CD4-positive, alpha-beta T cell treated with Interleukin-6 at 100 ng/mL for 8 hours (primary cell): ENCODE measurements at regions not wholly inside any gene's neighbourhood (a gene's known extent, or its start where the extent isn't known, plus 50 kb on each side); places are given as distances from the start of the nearest gene placed in this dataset.
"Not testable (repeated sequence)": the region's sequence is repeated elsewhere in the genome, so short reads cannot be mapped to it uniquely, and the experiment has no call there.

Source experiments
- DNase-seq: peaks from one replicate; pipeline ENCODE4 v3.0.0-alpha.2; 2020; ENCODE audit warnings: mixed read lengths, low spot score

DNA sequence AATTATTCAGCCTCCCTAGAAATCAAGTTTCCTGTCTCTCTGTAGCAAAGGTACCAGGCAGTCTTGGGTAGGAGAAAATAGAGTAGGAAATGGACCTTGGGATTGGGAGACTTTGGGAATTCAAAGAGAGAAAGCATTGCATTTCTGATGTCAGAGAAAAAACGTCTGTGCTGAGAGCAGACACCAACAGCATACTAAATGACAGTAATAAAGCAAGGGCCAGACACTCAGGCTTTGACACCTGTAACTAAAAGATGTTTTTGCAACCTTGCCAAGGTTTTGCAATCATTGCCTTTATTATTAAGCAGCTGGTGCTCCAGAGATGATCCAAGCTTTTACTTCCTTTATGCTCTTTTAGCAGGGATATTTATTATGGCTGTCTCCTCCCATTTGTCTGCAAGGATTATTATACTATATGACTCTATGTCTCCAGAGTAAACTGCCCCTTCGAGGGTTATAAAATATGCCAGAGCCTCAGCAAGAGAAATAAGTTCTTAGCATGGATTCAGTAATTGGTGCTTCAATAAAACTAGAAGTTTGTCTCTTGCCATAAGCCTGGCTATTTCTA, 85.2 kb upstream of the GRAMD1B start:
- no peak for DNase-seq

DNA sequence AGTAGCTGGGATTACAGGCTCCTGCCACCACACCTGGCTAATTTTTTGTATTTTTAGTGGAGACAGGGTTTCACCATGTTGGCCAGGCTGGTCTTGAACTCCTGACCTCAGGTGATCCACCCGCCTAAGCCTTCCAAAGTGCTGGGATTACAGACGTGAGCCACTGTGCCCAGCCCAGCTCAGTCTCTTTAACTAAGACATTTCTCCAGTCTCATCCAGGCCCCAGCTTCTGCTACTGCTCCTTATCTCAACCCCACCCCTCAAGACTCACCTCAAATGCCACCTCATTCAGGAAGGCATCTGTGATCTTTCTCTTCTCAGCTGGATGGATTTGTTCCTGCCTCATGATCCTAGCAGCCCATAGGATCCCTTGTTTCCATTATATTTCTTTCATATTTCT, 85.9 kb upstream of the GRAMD1B start:
- DNase-seq: not testable (repeated sequence)

DNA sequence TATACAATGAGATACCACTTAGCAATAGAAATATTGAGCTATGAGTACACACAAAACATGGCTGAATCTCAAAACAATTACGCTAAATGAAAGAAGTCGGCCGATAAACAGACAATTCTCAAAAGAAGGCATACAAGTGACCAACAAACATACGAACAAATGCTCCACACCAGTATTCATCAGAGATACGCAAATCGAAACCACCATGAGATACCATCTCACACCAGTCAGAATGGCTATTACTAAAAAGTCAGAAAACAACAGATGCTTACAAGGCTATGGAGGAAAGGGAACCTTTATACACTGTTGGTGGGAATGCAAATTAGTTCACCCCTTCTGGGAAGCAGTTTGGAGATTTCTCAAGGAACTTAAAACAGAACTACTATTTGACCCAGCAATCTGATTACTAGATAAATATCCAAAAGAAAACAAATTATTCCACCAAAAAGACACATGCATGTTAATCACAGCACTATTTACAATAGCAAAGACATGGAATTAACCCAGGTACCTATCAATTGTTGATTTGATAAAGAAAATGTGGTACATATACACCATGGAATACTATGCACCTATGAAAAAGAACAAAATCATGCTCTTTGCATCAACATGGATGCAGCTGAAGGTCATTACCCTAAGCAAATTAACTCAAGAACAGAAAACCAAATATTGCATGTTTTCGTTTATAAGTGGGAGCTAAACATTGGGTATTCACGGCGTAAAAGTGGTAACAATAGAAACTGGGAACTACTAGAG, 90.9 kb upstream of the GRAMD1B start:
- no peak for DNase-seq

DNA sequence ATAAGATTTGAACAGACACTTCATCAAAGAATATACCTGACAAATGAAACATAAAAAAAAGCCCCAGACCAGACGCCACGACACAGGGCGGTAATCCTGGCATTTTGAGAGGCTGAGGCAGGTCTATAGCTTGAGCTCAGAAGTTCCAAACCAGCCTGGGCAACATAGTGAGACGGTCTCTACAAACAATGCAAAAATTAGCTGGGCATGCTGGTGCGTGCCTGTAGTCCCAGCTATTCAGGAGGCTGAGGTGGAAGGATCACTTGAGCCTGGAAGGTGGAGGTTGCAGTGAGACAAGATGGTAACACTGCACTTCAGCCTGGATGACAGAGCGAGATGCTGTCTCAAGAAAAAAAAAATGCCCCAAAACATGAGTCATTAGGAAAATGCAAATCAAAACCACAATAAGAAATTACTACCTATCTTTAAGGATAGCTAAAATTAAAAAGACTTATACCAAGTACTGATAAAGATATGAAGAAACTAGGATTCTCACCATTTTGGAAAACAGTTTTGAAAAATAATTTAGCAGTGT, 91.7 kb upstream of the GRAMD1B start:
- no peak for DNase-seq

DNA sequence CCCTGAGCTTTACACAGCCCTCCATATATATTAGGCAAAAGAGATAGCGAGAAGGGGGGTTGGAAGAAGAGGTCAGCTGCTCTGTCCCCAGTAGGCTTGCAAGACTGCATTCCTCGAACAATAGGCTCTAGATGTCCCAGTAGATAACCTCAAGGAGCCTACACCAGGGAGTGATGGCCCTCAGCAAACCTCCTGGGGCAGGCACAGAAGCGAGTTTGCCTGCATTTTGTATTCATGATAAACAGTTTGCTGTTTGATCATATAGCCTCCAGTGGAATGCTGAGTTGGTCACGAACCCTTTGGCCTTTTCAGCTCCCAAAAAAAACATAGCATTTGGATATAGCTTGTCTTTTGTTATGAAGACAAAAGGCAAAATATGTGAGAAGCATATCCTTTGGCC, 95.1 kb upstream of the GRAMD1B start:
- no peak for DNase-seq

DNA sequence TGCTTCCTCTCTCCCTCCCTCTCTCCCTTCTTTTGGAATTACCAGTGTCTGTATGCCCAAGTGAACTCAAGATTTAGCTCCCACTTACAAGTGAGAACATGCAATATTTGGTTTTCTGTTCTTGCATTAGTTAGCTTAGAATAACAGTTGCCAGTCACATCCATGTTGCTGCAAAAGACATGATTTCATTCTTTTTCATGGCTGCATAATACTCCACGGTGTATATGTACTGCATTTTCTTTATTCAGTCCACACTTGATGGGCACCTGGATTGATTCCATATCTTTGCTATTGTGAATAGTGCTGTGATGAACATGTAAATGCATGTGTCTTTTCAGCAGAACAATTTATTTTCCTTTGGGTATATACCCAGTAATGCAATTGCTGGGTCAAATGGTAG, 97.5 kb upstream of the GRAMD1B start:
- not testable (repeated sequence) for DNase-seq

DNA sequence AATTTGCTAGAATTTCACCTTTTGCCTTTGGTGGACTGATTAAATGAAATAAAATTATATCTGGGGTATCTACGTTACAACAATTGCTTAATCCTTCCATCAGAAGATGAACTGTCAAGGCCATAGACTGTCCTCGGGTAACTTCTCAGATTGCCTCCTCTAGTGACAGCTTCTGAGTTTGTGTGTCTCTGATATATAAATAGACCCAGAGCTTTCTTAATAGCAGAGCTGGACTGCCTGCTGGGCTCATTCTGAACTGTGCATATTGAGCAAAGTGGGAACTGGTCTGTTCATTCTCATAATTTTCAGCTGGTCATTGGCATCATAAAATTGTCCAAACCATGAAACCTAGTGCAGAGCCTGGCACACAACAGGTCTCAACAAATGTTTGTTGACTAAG, 99.1 kb upstream of the GRAMD1B start:
- DNase-seq: no peak

DNA sequence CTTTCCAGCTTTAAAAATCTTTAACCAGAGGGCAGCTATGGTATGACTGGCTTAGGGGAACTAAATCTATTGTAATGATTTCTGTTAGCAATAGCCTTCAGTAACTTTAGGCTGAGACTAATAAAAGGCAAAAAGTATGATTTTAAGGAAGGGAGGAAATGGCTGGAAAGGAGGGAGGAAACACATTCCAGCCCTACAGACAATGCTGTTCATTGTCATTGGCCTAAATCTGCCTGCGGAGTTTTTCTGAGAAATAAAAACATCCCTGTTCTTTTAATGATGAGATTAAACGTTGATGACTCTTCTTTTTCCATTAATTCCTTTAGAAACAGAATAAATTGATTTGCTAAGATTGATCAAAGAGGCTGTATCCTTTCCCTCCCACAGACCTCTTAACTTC, 99.6 kb upstream of the GRAMD1B start:
- no peak for DNase-seq

DNA sequence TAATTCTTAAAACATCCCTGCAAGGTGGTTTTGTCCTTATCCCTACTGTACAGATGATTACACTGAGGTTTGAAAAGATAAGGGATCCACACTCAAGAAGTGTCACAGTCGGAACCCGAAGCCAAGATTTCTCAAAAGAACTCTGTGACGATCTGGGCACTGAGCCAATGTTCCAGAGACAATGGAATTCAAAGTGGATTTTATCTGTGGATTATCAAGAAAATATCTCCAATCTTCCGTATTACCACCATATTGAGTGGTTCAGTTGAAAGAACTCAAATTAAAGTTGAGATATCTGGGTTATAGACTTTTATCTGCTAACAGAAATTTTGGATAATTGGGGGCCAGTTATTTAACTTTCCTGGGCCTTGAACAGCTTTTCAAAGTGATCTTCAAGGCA, 100.0 kb upstream of the GRAMD1B start:
- no peak for DNase-seq

DNA sequence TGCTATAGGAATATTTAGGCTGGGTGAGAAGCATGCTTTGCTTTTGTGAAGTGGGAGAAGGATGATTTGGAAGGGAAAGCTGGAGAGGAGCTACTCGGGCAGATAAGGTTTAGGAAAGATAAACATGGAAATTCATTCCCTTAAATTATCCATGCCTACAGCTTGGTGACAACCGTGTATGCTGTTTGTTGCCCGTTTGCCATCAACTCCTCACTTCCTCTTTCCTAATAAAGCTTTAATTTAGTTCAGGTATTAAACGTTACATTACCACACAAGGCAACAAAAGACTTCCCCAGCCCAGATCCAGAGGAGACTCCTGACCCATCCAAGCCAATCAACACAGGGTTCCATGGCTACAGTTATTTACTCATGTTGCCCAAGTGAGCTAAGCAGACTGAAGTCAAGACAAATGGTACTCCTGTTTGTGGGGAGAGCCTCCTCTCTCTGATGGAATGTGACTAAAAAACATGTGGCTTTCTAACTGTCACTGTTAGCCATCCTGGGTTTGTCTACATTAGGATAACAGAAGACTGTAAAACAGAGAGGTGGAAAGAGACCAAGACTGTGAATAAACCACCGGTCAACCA, 101.7 kb upstream of the GRAMD1B start:
- no peak for DNase-seq

DNA sequence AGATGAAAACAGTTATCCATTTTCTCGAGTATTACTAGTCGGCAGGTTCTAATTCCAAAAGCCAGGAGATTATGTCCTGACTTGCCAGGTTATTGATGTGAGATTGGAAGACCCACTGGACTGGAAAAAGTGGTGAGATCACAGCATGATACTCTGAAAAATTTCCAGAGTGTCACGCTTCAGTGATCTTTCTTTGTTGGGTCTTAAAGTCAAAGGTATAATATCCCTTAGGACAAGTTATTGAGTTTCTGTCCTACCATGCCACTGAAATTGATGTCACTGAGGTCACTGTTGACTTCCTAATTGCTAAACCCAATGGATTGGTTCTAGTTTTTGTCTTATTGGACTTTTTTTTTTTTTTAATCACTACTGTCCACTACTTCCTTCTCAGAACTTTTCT, 104.5 kb upstream of the GRAMD1B start:
- no peak for DNase-seq

DNA sequence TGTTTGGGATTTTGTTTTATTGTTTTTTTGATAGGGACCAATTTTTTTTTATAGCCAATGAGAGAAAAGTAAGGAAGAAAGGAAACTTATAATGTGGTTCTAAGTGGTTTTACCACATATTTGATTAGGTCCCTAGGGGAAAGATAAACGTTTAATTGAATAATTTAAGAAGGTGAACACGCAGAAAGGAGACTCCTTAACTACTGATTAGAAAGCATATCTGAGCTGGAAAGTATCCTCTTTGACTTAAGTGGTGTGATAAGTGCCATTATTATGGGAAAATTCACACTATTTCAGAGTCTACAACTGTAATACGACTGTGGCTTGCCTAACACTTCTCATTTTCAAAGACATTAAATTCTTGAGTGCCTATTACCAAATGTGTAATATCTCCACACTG, 106.5 kb upstream of the GRAMD1B start:
- no peak for DNase-seq

DNA sequence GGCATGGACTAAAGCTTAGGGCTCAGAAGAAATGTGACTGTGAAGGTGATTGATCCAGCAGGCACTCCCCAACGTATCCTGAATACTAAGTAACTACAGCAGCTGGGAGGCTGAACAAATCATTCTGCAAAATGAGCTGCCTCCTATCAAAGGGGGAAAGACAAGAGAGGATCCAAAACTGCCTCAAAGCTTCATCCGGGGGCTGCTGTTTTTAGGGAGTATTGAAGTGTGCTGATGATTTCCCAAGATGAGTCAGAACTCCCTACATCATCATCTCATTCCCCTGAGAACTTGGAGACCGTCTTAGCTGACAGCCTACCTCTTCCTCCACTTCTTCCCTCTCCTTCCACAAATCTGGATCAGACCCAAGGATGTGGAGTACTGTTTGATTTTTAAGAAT, 108.4 kb upstream of the GRAMD1B start:
- no peak for DNase-seq

DNA sequence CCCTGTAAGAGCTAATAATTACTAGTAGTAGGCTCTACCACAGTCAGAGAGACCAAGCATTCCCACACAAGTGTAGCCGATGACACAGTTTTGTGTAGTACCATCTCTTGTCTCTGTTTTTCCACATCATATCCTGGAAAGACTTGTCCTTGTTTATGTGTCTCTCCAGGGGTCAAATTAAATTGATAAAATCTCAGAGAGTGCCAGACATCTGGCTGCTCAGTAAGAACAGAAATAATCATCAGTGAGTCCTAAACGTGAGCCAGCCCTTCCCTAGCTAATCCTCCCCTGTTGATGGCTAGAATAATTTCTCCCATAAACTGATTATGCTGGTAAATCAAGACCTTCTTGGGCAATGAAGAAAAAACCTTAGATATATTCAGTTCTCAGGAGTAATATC, 111.4 kb upstream of the GRAMD1B start:
- no peak for DNase-seq

DNA sequence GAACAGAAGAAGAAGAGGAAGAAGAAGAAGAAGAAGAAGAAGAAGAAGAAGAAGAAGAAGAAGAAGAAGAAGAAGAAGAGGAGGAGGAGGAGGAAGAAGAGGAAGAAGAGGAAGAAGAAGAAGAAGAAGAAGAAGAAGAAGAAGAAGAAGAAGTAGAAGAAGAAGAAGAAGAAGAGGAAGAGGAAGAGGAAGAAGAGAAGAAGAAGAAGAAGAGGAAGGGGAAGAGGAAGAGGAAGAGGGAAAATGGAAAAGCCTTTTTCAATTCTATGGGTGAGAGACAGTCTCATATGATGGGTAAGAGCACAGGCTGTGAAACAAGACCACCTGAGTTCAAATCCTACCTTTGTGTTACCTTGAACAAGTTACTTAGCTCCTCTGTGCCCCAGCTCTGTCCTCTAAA, 111.9 kb upstream of the GRAMD1B start:
- DNase-seq: not testable (repeated sequence)

DNA sequence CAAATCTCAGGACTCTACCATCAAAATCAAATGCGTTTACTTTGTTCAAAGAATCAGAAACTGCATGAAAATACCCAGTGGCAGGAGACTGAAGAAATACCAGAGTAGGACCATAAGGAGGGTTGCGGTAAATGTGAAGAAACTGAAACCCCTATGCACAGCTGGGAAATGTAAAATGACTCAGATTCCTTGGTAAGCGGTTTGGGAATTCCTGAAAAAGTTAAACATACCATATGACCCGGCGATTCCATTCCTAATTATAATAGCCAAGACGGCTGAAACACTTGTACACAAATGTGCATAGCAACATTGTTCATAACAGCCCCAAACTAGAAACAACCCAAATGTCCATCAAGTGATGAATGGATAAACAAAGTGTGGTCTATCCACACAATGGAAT, 114.1 kb upstream of the GRAMD1B start:
- no peak for DNase-seq

DNA sequence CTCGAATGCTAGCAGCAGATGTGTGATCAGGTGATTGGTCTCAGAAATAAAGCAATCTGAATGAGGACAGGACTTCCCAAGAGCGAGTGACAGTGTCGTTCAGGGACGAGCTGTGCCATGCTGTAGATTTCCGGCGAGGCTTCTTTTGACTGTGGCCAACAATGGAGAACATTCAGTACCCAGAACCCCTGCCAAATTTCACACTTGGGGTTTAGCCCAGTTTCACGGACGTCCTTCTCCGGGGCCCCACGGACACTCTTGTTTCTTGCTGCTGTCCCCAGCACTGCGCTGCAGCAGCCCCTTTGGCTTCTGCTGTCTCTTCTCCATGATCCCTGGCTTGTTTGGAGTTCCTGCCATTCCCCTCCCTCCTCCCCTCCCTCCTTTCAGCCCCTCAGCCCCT, 115.1 kb upstream of the GRAMD1B start:
- DNase-seq: no peak

DNA sequence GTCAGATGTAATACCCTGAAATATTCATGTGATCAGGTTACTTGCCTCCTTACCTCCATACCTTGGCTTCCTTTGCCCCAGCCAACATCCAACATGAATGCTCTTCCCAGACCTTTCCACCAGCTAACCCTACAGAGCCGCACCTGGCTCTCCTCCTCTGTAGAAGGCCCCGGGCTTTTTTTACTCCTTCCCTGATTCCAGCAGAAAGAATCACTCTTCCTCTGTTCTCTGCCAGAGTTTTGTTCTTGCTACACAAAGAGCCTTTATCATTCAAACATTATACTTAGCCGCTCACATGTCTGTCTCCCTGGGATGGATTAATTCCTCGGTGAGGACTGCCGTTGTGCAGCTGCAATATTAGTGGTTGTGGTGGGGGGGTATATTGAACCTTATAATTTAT, 116.8 kb upstream of the GRAMD1B start:
- no peak for DNase-seq

DNA sequence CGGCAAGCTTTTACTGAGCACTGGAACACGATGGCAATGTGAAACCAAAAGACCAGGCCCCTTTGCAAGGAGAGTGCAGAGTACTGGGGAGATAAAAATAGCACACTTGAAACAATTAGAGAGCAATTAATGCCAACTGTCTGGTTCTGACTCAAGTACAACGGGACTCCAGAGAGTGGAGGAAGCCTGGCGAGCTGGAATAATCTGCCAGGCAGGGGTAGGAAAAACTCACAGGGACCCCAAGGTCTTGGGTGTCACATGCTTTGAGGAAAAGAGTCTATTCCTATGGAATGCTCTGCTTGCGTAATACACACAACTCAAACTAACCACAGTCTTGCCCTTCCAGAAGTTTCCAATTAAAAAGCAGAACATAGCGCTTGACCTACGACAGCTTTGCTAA, 113.0 kb upstream of the CLMP start:
- no peak for DNase-seq

DNA sequence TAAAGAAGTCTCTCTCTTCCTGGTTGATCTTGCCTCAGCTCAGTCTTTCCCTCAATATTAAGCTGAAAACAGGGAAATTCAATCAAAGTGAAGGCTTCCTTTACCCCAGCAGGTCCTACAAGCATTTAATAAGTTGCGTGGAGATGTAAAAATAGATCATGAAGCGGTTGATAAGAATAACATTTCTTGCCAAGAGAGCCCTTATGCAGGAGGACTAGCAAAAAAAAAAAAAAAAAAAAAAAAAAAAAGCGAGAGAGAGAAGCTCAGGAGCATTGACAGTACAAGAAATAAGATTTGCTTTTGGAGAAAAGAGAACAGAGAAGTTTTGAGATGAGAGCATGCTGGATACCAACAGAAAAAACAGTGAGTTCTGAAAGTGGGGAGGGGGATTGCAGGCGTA, 112.2 kb upstream of the CLMP start:
- no peak for DNase-seq

DNA sequence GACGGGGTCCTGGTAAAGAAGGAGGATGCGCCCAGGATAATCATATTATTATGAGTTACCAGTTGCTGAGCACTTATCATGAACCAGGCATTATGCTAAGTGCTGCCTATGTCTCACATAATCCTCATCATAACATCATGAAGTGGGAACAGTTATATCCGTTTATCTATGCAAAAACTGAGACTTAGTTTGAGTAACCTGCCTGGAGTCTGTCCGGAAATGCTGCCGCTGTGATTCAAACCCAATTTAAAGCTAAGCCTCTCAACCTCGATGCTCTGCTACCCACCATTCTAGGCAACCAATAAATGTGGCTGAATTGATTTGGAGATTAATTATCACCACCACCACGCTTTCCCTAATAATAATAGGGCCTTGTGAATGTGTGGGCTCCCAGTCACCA, 111.5 kb upstream of the CLMP start:
- no peak for DNase-seq

DNA sequence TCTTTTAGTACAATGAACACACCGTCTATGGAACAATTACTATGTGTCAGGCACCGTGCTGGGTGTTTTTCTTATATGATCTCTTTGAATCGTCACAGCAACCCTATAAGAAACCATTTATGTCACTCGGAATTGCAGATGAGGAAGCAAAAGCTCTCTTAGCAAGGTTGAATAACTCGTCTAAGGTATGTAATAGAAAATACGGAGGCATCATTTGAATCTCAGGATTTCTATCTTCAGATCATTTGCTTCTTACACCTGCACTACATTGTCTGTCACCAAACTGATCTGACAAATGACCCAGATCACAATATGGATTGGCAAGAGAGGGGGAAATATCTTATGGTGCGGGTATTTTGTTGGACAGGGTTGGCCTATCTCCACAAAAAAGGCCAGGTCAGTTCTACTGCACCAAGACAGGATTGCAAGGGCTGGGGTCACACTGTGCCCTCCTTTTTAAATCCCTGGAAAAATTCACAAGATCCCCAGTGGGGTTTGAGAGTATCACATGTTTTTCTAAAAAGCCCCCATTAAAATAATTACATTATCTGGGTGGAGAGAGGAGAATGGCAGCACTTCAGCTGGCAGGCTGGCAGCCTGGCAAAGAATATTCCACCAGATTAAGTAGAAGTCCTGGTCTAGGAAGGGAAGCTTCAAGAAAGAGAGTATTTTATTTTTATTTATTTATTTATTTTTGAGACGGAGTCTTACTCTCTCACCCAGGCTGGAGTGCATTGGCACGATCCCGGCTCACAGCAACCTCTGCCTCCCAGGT, 110.7 kb upstream of the CLMP start:
- DNase-seq: no peak
